ENCODE measurements at regions not wholly inside any gene's neighbourhood (a gene's known extent, or its start where the extent isn't known, plus 50 kb on each side); places are given as distances from the start of the nearest gene placed in this dataset.
A peak's percentile ranks its signal among the peaks of the same experiment; 100 is the strongest.
"Not testable (repeated sequence)": the region's sequence is repeated elsewhere in the genome, so short reads cannot be mapped to it uniquely, and the experiment has no call there.

- no peak for DNase-seq
Measured at GRCh38 chr7:33792547-33793105, 112.7 kb upstream of the BMPER start.

- DNase-seq: no peak
Measured at GRCh38 chr7:33793616-33794015, 111.7 kb upstream of the BMPER start.

GRCh38 chr7:33794419-33794818 is 110.9 kb upstream of the BMPER start:
- DNase-seq: no peak

GRCh38 chr7:33794959-33795358 is 110.4 kb upstream of the BMPER start:
- DNase-seq: no peak

- DNase-seq: no peak
Measured at GRCh38 chr7:33796538-33796937, 108.8 kb upstream of the BMPER start.

GRCh38 chr7:33797512-33797911 is 107.8 kb upstream of the BMPER start:
- not testable (repeated sequence) for DNase-seq

GRCh38 chr7:33798686-33799325 is 106.5 kb upstream of the BMPER start:
- DNase-seq: no peak

GRCh38 chr7:33799766-33800165 is 105.6 kb upstream of the BMPER start:
- DNase-seq: no peak

- no peak for DNase-seq
Measured at GRCh38 chr7:33802600-33802999, 102.7 kb upstream of the BMPER start.

GRCh38 chr7:33804140-33804660 is 101.1 kb upstream of the BMPER start:
- DNase-seq: no peak

- no peak for DNase-seq
Measured at GRCh38 chr7:33805630-33806233, 99.6 kb upstream of the BMPER start.

- no peak for DNase-seq
Measured at GRCh38 chr7:33806298-33807154, 98.8 kb upstream of the BMPER start.

GRCh38 chr7:33807155-33807530 is 98.2 kb upstream of the BMPER start:
- no peak for DNase-seq

- DNase-seq: peak; percentile 29
Measured at GRCh38 chr7:33807779-33808482, 97.4 kb upstream of the BMPER start.

- no peak for DNase-seq
Measured at GRCh38 chr7:33809228-33809627, 96.1 kb upstream of the BMPER start.

GRCh38 chr7:33810356-33810755 is 95.0 kb upstream of the BMPER start:
- DNase-seq: no peak

GRCh38 chr7:33813331-33813730 is 92.0 kb upstream of the BMPER start:
- no peak for DNase-seq

- no peak for DNase-seq
Measured at GRCh38 chr7:33814400-33814799, 90.9 kb upstream of the BMPER start.

GRCh38 chr7:33814936-33815335 is 90.4 kb upstream of the BMPER start:
- DNase-seq: no peak

- no peak for DNase-seq
Measured at GRCh38 chr7:33815336-33815735, 90.0 kb upstream of the BMPER start.

GRCh38 chr7:33816106-33816505 is 89.2 kb upstream of the BMPER start:
- peak; percentile 14 for DNase-seq

- DNase-seq: no peak
Measured at GRCh38 chr7:33819658-33820057, 85.7 kb upstream of the BMPER start.

GRCh38 chr7:33820206-33820605 is 85.1 kb upstream of the BMPER start:
- DNase-seq: no peak
